GM12878 (cell line): ENCODE measurements at regions not wholly inside any gene's neighbourhood (a gene's known extent, or its start where the extent isn't known, plus 50 kb on each side); places are given as distances from the start of the nearest gene placed in this dataset.
"Not testable (repeated sequence)": the region's sequence is repeated elsewhere in the genome, so short reads cannot be mapped to it uniquely, and the experiment has no call there.

Source experiments
- ATAC-seq: fragments of 200-7000 bp; cut with Tn5 transposase; 3 replicates; pipeline ENCODE4 v1.9.1; 2020; ENCODE audit warnings: mild to moderate bottlenecking, moderate library complexity
- BruUV-seq: library from RNA; stranded (reverse); fragments of 400-500 nt; replicated peaks from 2 replicates; lab custom pipeline; 2021; lab: Mats Ljungman, UMichigan
- CTCF ChIA-PET: fragments of 300-600 bp; sonication (Branson Sonifier 250); formaldehyde crosslinking; extraction: SDS; loops from one replicate; lab custom pipeline; 2021; ENCODE audit warnings: inconsistent platforms; lab: Yijun Ruan, JAX
- POLR2A ChIA-PET: fragments of 350-600 bp; formaldehyde crosslinking; extraction: SDS; loops from one replicate; lab custom pipeline; 2021; ENCODE audit warnings: inconsistent platforms; lab: Charles Lee
- RAD21 ChIA-PET: fragments of 300-600 bp; sonication (Branson Sonifier 250); formaldehyde crosslinking; loops from one replicate; lab custom pipeline; 2023; ENCODE audit warnings: antibody characterized with exemption; ENCODE audit not compliant: unreplicated experiment; lab: Charles Lee
- SMC1A ChIA-PET: fragments of 300-600 bp; sonication (Branson Sonifier 250); formaldehyde crosslinking; loops from one replicate; lab custom pipeline; 2023; ENCODE audit not compliant: unreplicated experiment, uncharacterized antibody; lab: Charles Lee
- DNase-seq: peaks from one replicate; pipeline ENCODE4 v3.0.0-alpha.2; 2011; ENCODE audit warnings: low read depth, low spot score
- FAIRE-seq: peaks from 3 replicates; lab custom pipeline; 2011; peaks lifted over from hg19 to GRCh38; lab: Jason Lieb, UNC
- H2AFZ ChIP-seq: 2 replicates; pipeline ENCODE4 v1.6.0; 2011; ENCODE audit warnings: low read depth, low read length, control low read depth; ENCODE audit not compliant: control insufficient read depth
- H3K27ac ChIP-seq: 2 replicates; pipeline ENCODE4 v1.5.1; 2011; ENCODE audit warnings: control low read depth; ENCODE audit not compliant: control insufficient read depth, insufficient read depth
- H3K27me3 ChIP-seq, 2 experiments: replicated peaks in 1 of 2; 2 replicates each; pipeline versions ENCODE4 v1.6.0 to v1.6.1; 2011; ENCODE audit warnings: low read length in 1 of 2; ENCODE audit not compliant: control insufficient read depth in 2 of 2, insufficient read depth in 2 of 2
- H3K36me3 ChIP-seq, 2 experiments: 2 replicates each; pipeline ENCODE4 v1.5.1; 2011; ENCODE audit warnings: low read length in 1 of 2; ENCODE audit not compliant: control insufficient read depth in 2 of 2, insufficient read depth in 2 of 2
- H3K4me1 ChIP-seq: 2 replicates; pipeline ENCODE4 v1.6.1; 2011; ENCODE audit warnings: mild to moderate bottlenecking, low read length, moderate library complexity, mixed read lengths; ENCODE audit not compliant: control insufficient read depth, insufficient read depth
- H3K4me2 ChIP-seq: 2 replicates; pipeline ENCODE4 v1.6.0; 2011; ENCODE audit warnings: control low read depth; ENCODE audit not compliant: control insufficient read depth, insufficient read depth
- H3K4me3 ChIP-seq: fragments of 200-600 bp; sonication (generic); 2 replicates; pipeline ENCODE4 v1.5.1; 2016
- H3K79me2 ChIP-seq: 2 replicates; pipeline ENCODE4 v1.6.0; 2011; ENCODE audit warnings: low read length; ENCODE audit not compliant: control insufficient read depth, insufficient read depth
- H3K9ac ChIP-seq: 2 replicates; pipeline ENCODE4 v1.8.0; 2011; ENCODE audit warnings: low read length, control low read depth, mixed read lengths; ENCODE audit not compliant: control insufficient read depth, insufficient read depth
- H3K9me3 ChIP-seq: replicated peaks from 3 replicates; pipeline ENCODE4 v1.5.1; 2011; ENCODE audit warnings: mild to moderate bottlenecking, low read length; ENCODE audit not compliant: control insufficient read depth, insufficient read depth
- H4K20me1 ChIP-seq: 2 replicates; pipeline ENCODE4 v1.6.0; 2011; ENCODE audit not compliant: control insufficient read depth, insufficient read depth
- CBX3 ChIP-seq: fragments of 200-600 bp; sonication (generic); IDR thresholded peaks from 2 replicates; pipeline ENCODE4 v1.6.1; 2016; ENCODE audit warnings: low read depth, borderline replicate concordance
- CHD1 ChIP-seq: IDR thresholded peaks from 2 replicates; pipeline ENCODE4 v1.6.1; 2012; ENCODE audit warnings: low read depth, low read length, improper control_type of control experiment
- DPF2 ChIP-seq: fragments of 450-650 bp; IDR thresholded peaks from 2 replicates; pipeline ENCODE4 v1.6.1; 2017; ENCODE audit warnings: mild to moderate bottlenecking
- JUND ChIP-seq: IDR thresholded peaks from 2 replicates; pipeline ENCODE4 v1.6.1; 2012; ENCODE audit warnings: low read depth, mild to moderate bottlenecking, low read length, improper control_type of control experiment, moderate library complexity
- MTA2 ChIP-seq: fragments of 450-650 bp; IDR thresholded peaks from 2 replicates; pipeline ENCODE4 v1.6.1; 2016; ENCODE audit warnings: low read depth, mild to moderate bottlenecking, moderate library complexity
- POU2F2 ChIP-seq: IDR thresholded peaks from 3 replicates; pipeline ENCODE4 v1.6.1; 2011; ENCODE audit warnings: low read depth, mild to moderate bottlenecking, low read length, borderline replicate concordance
- SP1 ChIP-seq: IDR thresholded peaks from one replicate; pipeline ENCODE4 v1.6.1; 2011; ENCODE audit warnings: low read depth, low read length
- ZNF207 ChIP-seq: fragments of 450-650 bp; IDR thresholded peaks from 2 replicates; pipeline ENCODE4 v1.6.1; 2014; ENCODE audit warnings: antibody characterized with exemption, mild to moderate bottlenecking, borderline replicate concordance
- WGBS: methylation state at CpG from one replicate; pipeline ENCODE4 v1.1.6; 2016; ENCODE audit warnings: low lambda C conversion rate; ENCODE audit not compliant: insufficient replicate concordance, insufficient coverage; ENCODE audit errors: missing lambda C conversion rate; 5-methylcytosine and 5-hydroxymethylcytosine counted together
- in situ Hi-C: fragments of 300-500 bp; cut with MboI; formaldehyde crosslinking; loops from 9 replicates; pipeline ENCODE4 v1.14.3; 2018; ENCODE audit warnings: mixed read lengths
- intact Hi-C: fragments of 100-400 bp; cut with micrococcal nuclease; formaldehyde crosslinking; loops from one replicate; pipeline ENCODE4 v1.14.2; 2022; ENCODE audit not compliant: unreplicated experiment
- TF ChIP-seq, protein P1 (sequence below): fragments of 450-650 bp; IDR thresholded peaks from 2 replicates; pipeline ENCODE4 v1.6.1; 2014; ENCODE audit warnings: mild to moderate bottlenecking
- TF ChIP-seq, protein P2 (sequence below): fragments of 450-650 bp; conservative IDR thresholded peaks from 2 replicates; pipeline ENCODE4 v1.6.1; 2017; ENCODE audit warnings: mild to moderate bottlenecking, moderate library complexity

DNA sequence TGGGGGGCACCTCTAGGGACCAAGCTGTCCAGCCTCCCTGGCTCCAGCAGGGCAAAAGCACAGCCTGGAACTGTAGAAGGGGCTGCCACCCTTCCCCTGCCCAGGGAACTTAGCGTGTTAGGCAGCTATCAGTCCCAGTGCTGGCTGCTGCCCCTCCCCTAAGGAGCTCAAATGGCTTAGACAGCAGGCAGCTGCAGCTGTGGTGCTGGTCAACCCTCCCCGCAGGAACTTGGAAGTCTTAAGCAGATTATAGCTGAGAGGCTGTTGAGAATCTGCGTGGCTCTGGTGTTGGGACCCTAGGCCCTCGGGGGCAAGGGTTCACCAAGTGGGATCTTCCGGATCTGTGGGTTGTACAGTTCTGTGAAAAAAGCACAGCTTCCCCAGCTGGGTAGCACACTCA is 536.5 kb upstream of the CDH10 start:
- Histone ChIP-seq H3K4me1 (no peaks in the 10 kb centered on the region), H4K20me1 (no peaks in the 10 kb centered on the region), H3K36me3 (no peaks in the 10 kb centered on the region), H3K79me2 (no peaks in the 10 kb centered on the region)
- WGBS: 15% methylated on average over 5 of the region's 5 CpGs
- FAIRE-seq: no peak
- RAD21 ChIA-PET: no interaction called here
- TF ChIP-seq CBX3 (no peak), DPF2 (no peak), SP1 (no peak), POU2F2 (no peak), ZNF207 (no peak), MTA2 (no peak), JUND (no peak), CHD1 (no peak)
- TF ChIP-seq, protein P1, sequence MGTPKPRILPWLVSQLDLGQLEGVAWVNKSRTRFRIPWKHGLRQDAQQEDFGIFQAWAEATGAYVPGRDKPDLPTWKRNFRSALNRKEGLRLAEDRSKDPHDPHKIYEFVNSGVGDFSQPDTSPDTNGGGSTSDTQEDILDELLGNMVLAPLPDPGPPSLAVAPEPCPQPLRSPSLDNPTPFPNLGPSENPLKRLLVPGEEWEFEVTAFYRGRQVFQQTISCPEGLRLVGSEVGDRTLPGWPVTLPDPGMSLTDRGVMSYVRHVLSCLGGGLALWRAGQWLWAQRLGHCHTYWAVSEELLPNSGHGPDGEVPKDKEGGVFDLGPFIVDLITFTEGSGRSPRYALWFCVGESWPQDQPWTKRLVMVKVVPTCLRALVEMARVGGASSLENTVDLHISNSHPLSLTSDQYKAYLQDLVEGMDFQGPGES: no peak
- TF ChIP-seq, protein P2, sequence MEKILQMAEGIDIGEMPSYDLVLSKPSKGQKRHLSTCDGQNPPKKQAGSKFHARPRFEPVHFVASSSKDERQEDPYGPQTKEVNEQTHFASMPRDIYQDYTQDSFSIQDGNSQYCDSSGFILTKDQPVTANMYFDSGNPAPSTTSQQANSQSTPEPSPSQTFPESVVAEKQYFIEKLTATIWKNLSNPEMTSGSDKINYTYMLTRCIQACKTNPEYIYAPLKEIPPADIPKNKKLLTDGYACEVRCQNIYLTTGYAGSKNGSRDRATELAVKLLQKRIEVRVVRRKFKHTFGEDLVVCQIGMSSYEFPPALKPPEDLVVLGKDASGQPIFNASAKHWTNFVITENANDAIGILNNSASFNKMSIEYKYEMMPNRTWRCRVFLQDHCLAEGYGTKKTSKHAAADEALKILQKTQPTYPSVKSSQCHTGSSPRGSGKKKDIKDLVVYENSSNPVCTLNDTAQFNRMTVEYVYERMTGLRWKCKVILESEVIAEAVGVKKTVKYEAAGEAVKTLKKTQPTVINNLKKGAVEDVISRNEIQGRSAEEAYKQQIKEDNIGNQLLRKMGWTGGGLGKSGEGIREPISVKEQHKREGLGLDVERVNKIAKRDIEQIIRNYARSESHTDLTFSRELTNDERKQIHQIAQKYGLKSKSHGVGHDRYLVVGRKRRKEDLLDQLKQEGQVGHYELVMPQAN: no peak
- TF ChIP-seq, all 136 proteins: peak for 0
- H3K27me3 ChIP-seq: no peaks in the 10 kb centered on the region
- no TSS peak for BruUV-seq
- no peaks in the 10 kb centered on the region for H3K9me3 ChIP-seq
- no peak overlapping the region for H2AFZ ChIP-seq
- CTCF ChIA-PET: no interaction called here
- H3K27ac ChIP-seq: no peak overlapping the region
- H3K9ac ChIP-seq: no peak overlapping the region
- H3K4me3 ChIP-seq: no peak overlapping the region
- ATAC-seq (no peak), DNase-seq (no peak)
- POLR2A ChIA-PET: no interaction called here
- no peak overlapping the region for H3K4me2 ChIP-seq
- in situ Hi-C loops: no loop called here
- intact Hi-C loops: no loop called here
- SMC1A ChIA-PET: no interaction called here

DNA sequence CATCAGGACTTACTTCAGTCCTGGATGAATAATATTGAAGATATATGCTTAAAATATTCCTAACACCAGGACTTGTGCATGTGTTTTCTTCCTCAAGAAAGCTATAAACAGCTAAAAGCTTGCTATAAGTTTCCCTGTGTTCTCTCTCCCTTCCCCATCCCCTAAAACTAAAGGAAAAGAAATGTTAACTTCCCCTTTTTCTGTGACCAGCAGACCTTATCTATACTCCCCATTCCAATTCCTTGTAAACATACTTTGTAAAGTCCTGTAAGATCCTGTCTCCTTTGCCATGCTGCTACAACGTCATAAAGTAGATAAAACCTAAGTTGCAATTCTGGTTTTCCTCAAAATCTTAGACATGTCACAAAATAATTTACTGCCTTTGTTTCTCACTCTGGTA is 517.8 kb upstream of the CDH10 start:
- H4K20me1 ChIP-seq, H3K4me1 ChIP-seq, FAIRE-seq, CTCF ChIA-PET, H2AFZ ChIP-seq, H3K4me3 ChIP-seq, ATAC-seq, RAD21 ChIA-PET, H3K9ac ChIP-seq, POLR2A ChIA-PET, H3K36me3 ChIP-seq, intact Hi-C loops, H3K79me2 ChIP-seq, H3K9me3 ChIP-seq, BruUV-seq, in situ Hi-C loops, SMC1A ChIA-PET, H3K27ac ChIP-seq, H3K27me3 ChIP-seq, DNase-seq, H3K4me2 ChIP-seq: not testable (repeated sequence)
- WGBS: 0% methylated on average over 1 of the region's 1 CpG
